Activated CD4-positive, alpha-beta T cell treated with anti-CD3 and anti-CD28 coated beads, Interleukin-2, amount 50 U/mL, for 16 hours (primary cell): ENCODE measurements at regions not wholly inside any gene's neighbourhood (a gene's known extent, or its start where the extent isn't known, plus 50 kb on each side); places are given as distances from the start of the nearest gene placed in this dataset.
A peak's percentile ranks its signal among the peaks of the same experiment; 100 is the strongest.
"Not testable (repeated sequence)": the region's sequence is repeated elsewhere in the genome, so short reads cannot be mapped to it uniquely, and the experiment has no call there.

Source experiments
- DNase-seq: peaks from one replicate; pipeline ENCODE4 v3.0.0-alpha.2; 2020

DNA sequence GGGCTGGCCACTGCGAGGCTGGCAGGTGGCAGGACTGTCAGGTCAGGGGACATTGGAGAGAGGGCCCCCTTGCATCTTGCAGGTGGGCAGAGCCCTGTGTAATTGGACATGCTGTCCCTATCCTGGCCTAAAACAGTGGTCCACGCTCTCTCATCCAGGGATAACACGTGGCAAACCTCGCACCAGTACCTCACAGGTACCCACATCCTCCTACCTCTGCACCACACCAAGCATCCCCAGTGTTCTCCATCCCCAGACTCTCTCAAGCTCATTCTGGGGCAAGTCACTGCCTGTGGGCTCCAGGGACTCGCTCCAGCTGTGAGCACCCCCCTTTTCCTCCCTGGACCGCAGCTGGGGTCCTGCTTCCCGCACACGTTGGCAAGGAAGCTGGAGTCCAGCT is 212.3 kb upstream of the LRRC61 start:
- DNase-seq, result not testable (repeated sequence)

DNA sequence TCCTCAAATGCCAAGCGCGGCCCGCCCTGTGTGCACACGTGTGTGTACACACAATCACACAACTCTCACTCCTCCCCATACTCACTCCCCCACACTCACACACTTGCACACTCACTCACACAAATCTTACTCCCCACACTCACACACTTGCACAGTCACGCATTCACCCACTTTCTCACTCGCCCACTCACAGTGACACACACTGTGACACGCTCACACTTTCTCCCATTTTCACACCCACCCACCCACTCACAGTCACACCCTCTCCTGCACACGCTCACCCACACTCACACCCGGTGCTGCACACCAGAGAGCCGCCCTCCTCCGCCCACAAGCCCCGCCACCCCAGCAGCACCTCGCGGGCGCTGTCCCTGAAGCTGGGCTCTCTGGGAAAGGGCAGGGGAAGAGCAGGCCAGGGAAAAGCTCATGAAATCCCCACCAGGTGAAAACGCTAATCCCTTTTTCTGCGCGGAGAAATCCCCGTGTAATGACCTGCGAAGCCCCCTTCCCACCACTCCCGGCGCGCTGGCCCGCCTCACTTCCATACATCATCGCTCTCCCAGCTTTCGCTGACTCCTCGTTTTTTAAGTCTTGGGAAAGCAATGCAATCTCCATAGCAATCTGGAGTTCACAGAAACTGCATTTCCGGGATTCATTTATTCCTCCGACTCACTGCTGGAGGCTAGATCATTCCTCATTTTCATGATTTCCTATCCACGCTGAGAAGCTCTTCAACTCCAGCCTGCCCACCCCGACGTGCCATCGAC is 211.6 kb upstream of the LRRC61 start:
- not testable (repeated sequence) for DNase-seq

GRCh38 chr7:150113301-150113700 is 209.9 kb upstream of the LRRC61 start:
- DNase-seq, result not testable (repeated sequence)

- DNase-seq, result not testable (repeated sequence)
Observed at GRCh38 chr7:150114591-150114990, 208.6 kb upstream of the LRRC61 start.

GRCh38 chr7:150119966-150120365 is 203.2 kb upstream of the LRRC61 start:
- not testable (repeated sequence) for DNase-seq

- not testable (repeated sequence) for DNase-seq
Observed at GRCh38 chr7:150125831-150126230, 197.3 kb upstream of the LRRC61 start.

DNA sequence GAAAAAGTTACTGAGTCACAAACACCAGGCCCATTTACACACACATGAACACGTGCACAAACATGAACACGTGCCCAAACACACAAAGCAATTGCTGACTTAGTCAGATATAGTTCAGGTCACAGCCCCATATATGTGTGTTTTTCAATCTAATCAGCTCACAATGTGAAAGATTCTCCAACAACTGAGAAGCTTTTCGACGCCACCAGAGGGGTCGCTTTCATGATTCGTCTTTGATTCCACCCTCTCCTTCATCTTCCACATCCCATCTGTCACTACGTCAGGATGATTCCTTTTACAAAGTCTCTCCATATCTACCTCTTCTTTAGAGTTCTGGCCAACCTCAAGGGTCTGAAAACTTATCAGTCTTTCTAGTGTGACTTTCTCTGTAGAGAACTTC is 188.7 kb upstream of the LRRC61 start:
- not testable (repeated sequence) for DNase-seq

DNA sequence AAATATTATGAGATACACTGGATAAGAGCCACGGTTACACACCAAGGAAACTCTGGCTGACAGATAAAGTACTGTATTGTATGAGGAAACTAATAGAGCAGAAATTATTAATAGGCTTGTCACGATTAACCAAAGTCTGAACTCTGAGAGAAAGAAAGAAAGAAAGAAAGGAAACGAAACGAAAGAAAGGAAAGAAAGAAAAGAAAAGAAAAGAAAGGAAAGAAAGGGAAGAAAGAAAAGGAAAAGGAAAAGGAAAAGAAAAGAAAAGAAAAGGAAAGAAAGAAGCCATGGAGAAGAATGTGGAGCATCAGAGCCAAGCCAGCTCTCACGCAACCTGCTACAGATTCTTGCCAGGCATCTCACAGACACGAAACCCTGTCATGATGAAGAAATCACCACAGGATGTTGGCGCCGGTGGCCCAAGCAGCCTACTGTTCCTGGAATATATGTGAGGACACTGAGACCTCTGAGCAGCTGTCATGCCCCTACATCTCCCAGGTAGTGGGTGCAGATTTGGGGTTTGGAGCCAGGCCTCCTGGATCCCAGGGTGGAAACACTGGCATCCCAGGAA is 187.4 kb upstream of the LRRC61 start:
- DNase-seq, result not testable (repeated sequence)

DNA sequence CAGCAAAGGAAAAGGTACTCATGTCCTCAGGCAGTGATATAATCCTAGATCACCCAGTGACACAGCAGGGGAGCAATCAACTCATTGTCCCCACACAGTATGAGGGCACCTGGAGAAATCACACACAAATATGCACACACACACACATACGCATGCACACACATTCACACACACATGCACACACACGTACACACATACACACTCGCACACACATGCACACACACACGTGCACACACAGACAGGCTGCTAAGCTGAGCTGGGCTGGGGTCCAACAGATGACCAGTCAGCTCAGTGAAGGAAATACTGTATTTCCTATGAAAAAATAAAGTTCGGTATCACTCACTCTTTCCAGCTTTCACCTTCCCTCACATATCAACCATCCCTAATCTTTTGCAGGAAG is 183.3 kb upstream of the LRRC61 start:
- DNase-seq, result not testable (repeated sequence)

- not testable (repeated sequence) for DNase-seq
Observed at GRCh38 chr7:150141525-150142345, 181.4 kb upstream of the LRRC61 start.

- DNase-seq, result not testable (repeated sequence)
Observed at GRCh38 chr7:150146124-150146523, 177.0 kb upstream of the LRRC61 start.

DNA sequence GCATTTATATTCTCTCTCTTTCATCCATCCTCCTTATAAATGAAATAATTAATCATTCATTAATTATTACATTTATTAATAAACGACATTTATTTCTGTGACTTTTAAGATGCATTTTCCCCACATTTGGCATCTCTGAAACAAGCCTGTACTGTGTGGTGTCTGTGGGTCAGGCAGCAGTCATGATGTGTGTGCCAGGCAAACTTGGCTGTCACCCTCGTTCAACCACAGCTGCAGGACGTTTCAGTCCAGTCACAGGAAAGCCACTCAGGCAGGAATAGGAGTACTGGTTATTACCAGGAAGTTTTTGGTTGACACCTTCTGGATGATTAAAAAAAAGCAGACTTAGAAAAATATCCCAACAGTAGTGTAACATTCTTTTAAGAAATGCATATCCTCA is 175.6 kb upstream of the LRRC61 start:
- not testable (repeated sequence) for DNase-seq

DNA sequence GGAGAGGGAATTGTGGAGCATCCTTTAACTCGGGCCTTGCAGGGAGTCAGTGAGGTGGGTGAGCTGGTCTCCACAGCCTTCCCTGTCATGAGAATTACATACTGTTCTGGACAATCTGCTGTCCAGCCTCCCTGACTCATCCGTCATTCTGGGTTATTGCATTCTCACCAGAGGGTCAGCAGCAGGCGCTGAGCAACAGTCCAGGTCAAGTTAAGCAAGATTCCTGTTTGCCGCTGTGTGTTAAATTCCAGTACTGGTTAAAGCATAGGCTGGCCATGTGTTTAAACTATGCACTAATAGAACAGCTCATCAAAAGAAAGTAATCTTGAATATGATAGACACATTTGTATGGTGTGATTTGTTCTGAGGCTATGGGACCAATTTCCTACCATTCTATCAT is 167.1 kb upstream of the LRRC61 start:
- DNase-seq, result not testable (repeated sequence)

GRCh38 chr7:150158696-150159095 is 164.5 kb upstream of the LRRC61 start:
- DNase-seq, result not testable (repeated sequence)

GRCh38 chr7:150169515-150169914 is 153.6 kb upstream of the LRRC61 start:
- not testable (repeated sequence) for DNase-seq

GRCh38 chr7:150169943-150170490 is 153.1 kb upstream of the LRRC61 start:
- DNase-seq, result not testable (repeated sequence)

DNA sequence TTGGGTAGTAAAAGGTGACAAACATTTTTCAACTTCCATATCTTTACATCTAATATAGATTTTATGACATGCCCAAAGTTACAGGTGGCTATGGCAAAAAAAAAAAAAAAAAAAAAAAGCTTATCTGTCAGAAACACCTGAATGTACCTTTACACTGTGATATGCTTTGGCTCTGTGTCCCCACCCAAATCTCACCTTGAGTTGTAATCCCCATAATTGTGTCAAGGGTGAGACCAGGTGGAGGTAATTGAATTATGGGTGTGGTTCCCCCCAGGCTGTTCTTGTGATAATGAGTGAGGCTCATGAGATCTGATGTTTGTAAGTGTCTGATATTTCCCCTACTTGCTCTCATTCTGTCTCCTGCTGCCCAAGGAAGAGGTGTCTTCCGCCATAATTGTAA is 139.6 kb upstream of the LRRC61 start:
- not testable (repeated sequence) for DNase-seq

DNA sequence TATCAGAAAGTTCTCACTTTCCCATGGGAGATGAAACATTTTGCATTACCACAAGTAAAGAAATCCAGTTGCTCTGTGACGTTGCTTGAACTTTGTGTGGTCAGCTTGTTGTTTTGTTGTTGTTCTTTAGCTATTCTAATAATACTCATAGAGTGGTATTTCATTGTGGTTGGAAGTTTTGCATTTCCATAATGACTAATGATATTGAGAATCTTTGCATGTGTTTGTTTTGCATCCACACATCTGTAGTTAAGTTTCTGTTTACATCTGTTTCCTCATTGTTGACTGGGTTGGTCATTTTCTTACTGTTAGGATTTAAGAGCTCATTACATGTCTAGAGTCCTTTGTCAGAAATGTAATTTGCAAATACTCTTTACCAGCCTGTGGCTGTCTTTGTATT is 133.2 kb upstream of the LRRC61 start:
- DNase-seq, result peak; percentile 5

DNA sequence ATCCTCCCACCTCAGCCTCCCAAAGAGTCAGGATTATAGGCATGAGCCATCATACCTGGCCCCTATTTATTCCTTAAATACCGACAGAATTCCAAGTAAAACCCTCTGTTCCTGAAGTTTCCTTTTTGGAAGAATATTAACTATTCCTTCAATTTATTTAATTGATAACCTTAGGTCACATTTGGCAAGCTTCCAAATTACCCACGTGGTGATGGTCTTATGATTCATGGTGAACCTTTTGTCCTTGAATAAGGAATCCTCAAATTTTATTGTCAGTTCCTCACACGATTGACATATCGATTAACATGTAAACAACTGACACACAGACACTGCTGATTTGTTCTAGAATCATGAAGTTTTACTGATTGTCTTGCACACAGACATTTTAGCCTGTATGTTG is 130.6 kb upstream of the LRRC61 start:
- DNase-seq, result not testable (repeated sequence)

- peak; percentile 32 for DNase-seq
Observed at GRCh38 chr7:150193866-150194265, 129.3 kb upstream of the LRRC61 start.
